ENCODE measurements at regions not wholly inside any gene's neighbourhood (a gene's known extent, or its start where the extent isn't known, plus 50 kb on each side); places are given as distances from the start of the nearest gene placed in this dataset.
"Not testable (repeated sequence)": the region's sequence is repeated elsewhere in the genome, so short reads cannot be mapped to it uniquely, and the experiment has no call there.

GRCh38 chr13:79847882-79848592 lies 367.1 kb downstream of the NDFIP2 start:
- H3K27ac ChIP-seq (ENCODE audit: low read depth, low read length), result peak overlapping the region; percentile 75
- H3K9me3 ChIP-seq (ENCODE audit: control insufficient read depth, insufficient read depth, low read length), result no peaks in the 10 kb centered on the region
- peaks cover 4% of the 10 kb centered on the region for H3K4me1 ChIP-seq (ENCODE audit: control insufficient read depth, insufficient read depth, low read length)
- no CpG with 5 or more reads among the region's 5 CpGs for WGBS (ENCODE audit: insufficient coverage)
- peak in 4 of 6 donors; percentile 35 to 75 (median 55) for DNase-seq (ENCODE audit: low read depth in 4 of 6, low spot score in 6 of 6)
- no peaks in the 10 kb centered on the region for H3K36me3 ChIP-seq (ENCODE audit: control insufficient read depth, insufficient read depth, low read length)
- no peaks in the 10 kb centered on the region for H3K27me3 ChIP-seq (ENCODE audit: control insufficient read depth, insufficient read depth, low read length)
- no peak overlapping the region for H3K4me3 ChIP-seq (ENCODE audit: low read depth, low read length)

- 38% methylated on average over 4 of the region's 4 CpGs for WGBS (ENCODE audit: insufficient coverage)
- no peaks in the 10 kb centered on the region for H3K9me3 ChIP-seq (ENCODE audit: control insufficient read depth, insufficient read depth, low read length)
- no peaks in the 10 kb centered on the region for H3K36me3 ChIP-seq (ENCODE audit: control insufficient read depth, insufficient read depth, low read length)
- no peak overlapping the region for H3K4me3 ChIP-seq (ENCODE audit: low read depth, low read length)
- H3K27ac ChIP-seq (ENCODE audit: low read depth, low read length), result peak overlapping the region; percentile 44
- no peaks in the 10 kb centered on the region for H3K27me3 ChIP-seq (ENCODE audit: control insufficient read depth, insufficient read depth, low read length)
- H3K4me1 ChIP-seq (ENCODE audit: control insufficient read depth, insufficient read depth, low read length), result peaks cover 4% of the 10 kb centered on the region
- DNase-seq (ENCODE audit: low read depth in 4 of 6, low spot score in 6 of 6), result peak in 3 of 6 donors; percentile 29 to 49 (median 49)
Observed at GRCh38 chr13:79846386-79846785, 365.4 kb downstream of the NDFIP2 start.

GRCh38 chr13:79837741-79838450 lies 356.9 kb downstream of the NDFIP2 start:
- no peaks in the 10 kb centered on the region for H3K36me3 ChIP-seq (ENCODE audit: control insufficient read depth, insufficient read depth, low read length)
- no peaks in the 10 kb centered on the region for H3K9me3 ChIP-seq (ENCODE audit: control insufficient read depth, insufficient read depth, low read length)
- no CpG with 5 or more reads among the region's 3 CpGs for WGBS (ENCODE audit: insufficient coverage)
- H3K27ac ChIP-seq (ENCODE audit: low read depth, low read length), result no peak overlapping the region
- H3K27me3 ChIP-seq (ENCODE audit: control insufficient read depth, insufficient read depth, low read length), result no peaks in the 10 kb centered on the region
- no peaks in the 10 kb centered on the region for H3K4me1 ChIP-seq (ENCODE audit: control insufficient read depth, insufficient read depth, low read length)
- no peak for DNase-seq (ENCODE audit: low read depth in 4 of 6, low spot score in 6 of 6)
- H3K4me3 ChIP-seq (ENCODE audit: low read depth, low read length), result no peak overlapping the region

GRCh38 chr13:79836121-79836520 lies 355.2 kb downstream of the NDFIP2 start:
- H3K27me3 ChIP-seq (ENCODE audit: control insufficient read depth, insufficient read depth, low read length); H3K4me3 ChIP-seq (ENCODE audit: low read depth, low read length); DNase-seq (ENCODE audit: low read depth in 4 of 6, low spot score in 6 of 6); H3K36me3 ChIP-seq (ENCODE audit: control insufficient read depth, insufficient read depth, low read length); H3K27ac ChIP-seq (ENCODE audit: low read depth, low read length); H3K9me3 ChIP-seq (ENCODE audit: control insufficient read depth, insufficient read depth, low read length); H3K4me1 ChIP-seq (ENCODE audit: control insufficient read depth, insufficient read depth, low read length): not testable (repeated sequence)
- WGBS (ENCODE audit: insufficient coverage), result no CpG with 5 or more reads among the region's 2 CpGs

- Histone ChIP-seq H3K4me1 (ENCODE audit: control insufficient read depth, insufficient read depth, low read length) (no peaks in the 10 kb centered on the region), H3K36me3 (ENCODE audit: control insufficient read depth, insufficient read depth, low read length) (no peaks in the 10 kb centered on the region), H3K4me3 (ENCODE audit: low read depth, low read length) (no peak overlapping the region), H3K27me3 (ENCODE audit: control insufficient read depth, insufficient read depth, low read length) (no peaks in the 10 kb centered on the region), H3K9me3 (ENCODE audit: control insufficient read depth, insufficient read depth, low read length) (no peaks in the 10 kb centered on the region), H3K27ac (ENCODE audit: low read depth, low read length) (no peak overlapping the region)
- DNase-seq (ENCODE audit: low read depth in 4 of 6, low spot score in 6 of 6), result no peak
- no CpG with 5 or more reads among the region's 2 CpGs for WGBS (ENCODE audit: insufficient coverage)
Observed at GRCh38 chr13:79834876-79835275, 353.9 kb downstream of the NDFIP2 start.

- Histone ChIP-seq H3K36me3 (ENCODE audit: control insufficient read depth, insufficient read depth, low read length) (no peaks in the 10 kb centered on the region), H3K9me3 (ENCODE audit: control insufficient read depth, insufficient read depth, low read length) (no peaks in the 10 kb centered on the region), H3K27me3 (ENCODE audit: control insufficient read depth, insufficient read depth, low read length) (no peaks in the 10 kb centered on the region), H3K4me1 (ENCODE audit: control insufficient read depth, insufficient read depth, low read length) (no peaks in the 10 kb centered on the region), H3K27ac (ENCODE audit: low read depth, low read length) (no peak overlapping the region), H3K4me3 (ENCODE audit: low read depth, low read length) (no peak overlapping the region)
- no CpG with 5 or more reads among the region's 1 CpG for WGBS (ENCODE audit: insufficient coverage)
- DNase-seq (ENCODE audit: low read depth in 4 of 6, low spot score in 6 of 6), result peak in 2 of 6 donors; percentile 12 to 46
Observed at GRCh38 chr13:79833991-79834390, 353.0 kb downstream of the NDFIP2 start.

- Histone ChIP-seq H3K4me1 (ENCODE audit: control insufficient read depth, insufficient read depth, low read length) (no peaks in the 10 kb centered on the region), H3K9me3 (ENCODE audit: control insufficient read depth, insufficient read depth, low read length) (no peaks in the 10 kb centered on the region), H3K27ac (ENCODE audit: low read depth, low read length) (no peak overlapping the region), H3K27me3 (ENCODE audit: control insufficient read depth, insufficient read depth, low read length) (no peaks in the 10 kb centered on the region), H3K36me3 (ENCODE audit: control insufficient read depth, insufficient read depth, low read length) (no peaks in the 10 kb centered on the region), H3K4me3 (ENCODE audit: low read depth, low read length) (no peak overlapping the region)
- 71% methylated on average over 2 of the region's 3 CpGs for WGBS (ENCODE audit: insufficient coverage)
- DNase-seq (ENCODE audit: low read depth in 4 of 6, low spot score in 6 of 6), result no peak
Observed at GRCh38 chr13:79831556-79831955, 350.6 kb downstream of the NDFIP2 start.

GRCh38 chr13:79830945-79831344 lies 350.0 kb downstream of the NDFIP2 start:
- H3K4me1 ChIP-seq (ENCODE audit: control insufficient read depth, insufficient read depth, low read length), result no peaks in the 10 kb centered on the region
- 100% methylated on average over 1 of the region's 3 CpGs for WGBS (ENCODE audit: insufficient coverage)
- DNase-seq (ENCODE audit: low read depth in 4 of 6, low spot score in 6 of 6), result no peak
- H3K36me3 ChIP-seq (ENCODE audit: control insufficient read depth, insufficient read depth, low read length), result no peaks in the 10 kb centered on the region
- no peak overlapping the region for H3K27ac ChIP-seq (ENCODE audit: low read depth, low read length)
- H3K27me3 ChIP-seq (ENCODE audit: control insufficient read depth, insufficient read depth, low read length), result no peaks in the 10 kb centered on the region
- no peaks in the 10 kb centered on the region for H3K9me3 ChIP-seq (ENCODE audit: control insufficient read depth, insufficient read depth, low read length)
- H3K4me3 ChIP-seq (ENCODE audit: low read depth, low read length), result no peak overlapping the region

GRCh38 chr13:79830426-79830825 lies 349.5 kb downstream of the NDFIP2 start:
- Histone ChIP-seq H3K4me1 (ENCODE audit: control insufficient read depth, insufficient read depth, low read length) (no peaks in the 10 kb centered on the region), H3K27me3 (ENCODE audit: control insufficient read depth, insufficient read depth, low read length) (no peaks in the 10 kb centered on the region), H3K36me3 (ENCODE audit: control insufficient read depth, insufficient read depth, low read length) (no peaks in the 10 kb centered on the region), H3K27ac (ENCODE audit: low read depth, low read length) (no peak overlapping the region), H3K4me3 (ENCODE audit: low read depth, low read length) (no peak overlapping the region), H3K9me3 (ENCODE audit: control insufficient read depth, insufficient read depth, low read length) (no peaks in the 10 kb centered on the region)
- DNase-seq (ENCODE audit: low read depth in 4 of 6, low spot score in 6 of 6), result no peak
- WGBS (ENCODE audit: insufficient coverage), result 93% methylated on average over 2 of the region's 2 CpGs

GRCh38 chr13:79829880-79830279 lies 348.9 kb downstream of the NDFIP2 start:
- Histone ChIP-seq H3K36me3 (ENCODE audit: control insufficient read depth, insufficient read depth, low read length) (no peaks in the 10 kb centered on the region), H3K27me3 (ENCODE audit: control insufficient read depth, insufficient read depth, low read length) (no peaks in the 10 kb centered on the region), H3K27ac (ENCODE audit: low read depth, low read length) (no peak overlapping the region), H3K4me1 (ENCODE audit: control insufficient read depth, insufficient read depth, low read length) (no peaks in the 10 kb centered on the region), H3K9me3 (ENCODE audit: control insufficient read depth, insufficient read depth, low read length) (no peaks in the 10 kb centered on the region), H3K4me3 (ENCODE audit: low read depth, low read length) (no peak overlapping the region)
- no peak for DNase-seq (ENCODE audit: low read depth in 4 of 6, low spot score in 6 of 6)
- WGBS (ENCODE audit: insufficient coverage), result 100% methylated on average over 1 of the region's 2 CpGs
